ENCODE measurements at regions not wholly inside any gene's neighbourhood (a gene's known extent, or its start where the extent isn't known, plus 50 kb on each side); places are given as distances from the start of the nearest gene placed in this dataset.

GRCh38 chr11:95703049-95703448 lies 86.5 kb downstream of the FAM76B start:
- Histone ChIP-seq H3K23ac (ENCODE audit: low read depth, low read length) (no peak overlapping the region), H4K5ac (ENCODE audit: low read depth, low read length) (no peak overlapping the region), H3K56ac (ENCODE audit: extremely low read depth, insufficient read depth, low read length) (no peak overlapping the region), H3K27me3 (ENCODE audit: control insufficient read depth, insufficient read depth, low read length) (peaks cover 5% of the 10 kb centered on the region), H3K9me3 (ENCODE audit: control insufficient read depth, insufficient read depth, low read length) (no peaks in the 10 kb centered on the region), H2BK20ac (ENCODE audit: low read depth, low read length) (0 out of 2 replicates have a peak overlapping the region, but pooled peaks have one; percentile 20), H3K4me2 (ENCODE audit: low read depth, low read length) (peak overlapping the region; percentile 70; the same call in 1 of the 2 replicates), H2BK5ac (ENCODE audit: low read depth, low read length, poor library complexity, severe bottlenecking) (peak overlapping the region; percentile 15), H4K20me1 (ENCODE audit: insufficient read depth, low read length) (no peaks in the 10 kb centered on the region), H4K8ac (ENCODE audit: low read depth in 2 of 2, low read length in 2 of 2) (no peak overlapping the region), H3K36me3 (ENCODE audit: control insufficient read depth, insufficient read depth, low read length) (no peaks in the 10 kb centered on the region), H2AK9ac (replicated peaks; ENCODE audit: low read depth, low read length, poor library complexity) (no peak overlapping the region), H2BK15ac (ENCODE audit: low read depth, low read length) (no peak overlapping the region; the same call in 2 of the 3 replicates), H3K4ac (ENCODE audit: low read depth, low read length) (peak overlapping the region; percentile 60), H4K91ac (ENCODE audit: insufficient read depth, low read depth, low read length) (peak overlapping the region; percentile 40; the same call in 1 of the 2 replicates), H3K4me1 (ENCODE audit: control insufficient read depth, insufficient read depth, low read length) (peaks cover 14% of the 10 kb centered on the region), H3K9ac (ENCODE audit: low read depth, low read length) (no peak overlapping the region), H3K18ac (ENCODE audit: low read depth, low read length) (0 out of 2 replicates have a peak overlapping the region, but pooled peaks have one; percentile 78), H3K27ac (ENCODE audit: insufficient read depth, low read length) (no peak overlapping the region), H3K14ac (replicated peaks; ENCODE audit: low read depth, low read length) (no peak overlapping the region; the same call in 1 of the 2 replicates), H2BK120ac (ENCODE audit: low read depth, low read length) (peak overlapping the region; percentile 57), H2AK5ac (ENCODE audit: low read depth, low read length) (peak overlapping the region; percentile 7; the same call in 1 of the 2 replicates), H2AFZ (replicated peaks; ENCODE audit: low read length, poor library complexity) (no peak overlapping the region), H3K9me1 (ENCODE audit: insufficient read depth, low read length) (no peaks in the 10 kb centered on the region), H3K79me1 (ENCODE audit: low read depth in 1 of 2, low read length in 2 of 2) (no peaks in the 10 kb centered on the region), H3K4me3 (ENCODE audit: insufficient read depth, low read depth, low read length) (no peak overlapping the region)
- WGBS, 2 experiments (ENCODE audit: extremely low coverage in 2 of 2, insufficient read length in 1 of 2), result no CpG with 5 or more reads among the region's 3 CpGs
- no peak for DNase-seq
- POLR2A ChIA-PET (ENCODE audit: unreplicated experiment), result no interaction called here
- intact Hi-C loops (cut with micrococcal nuclease) (loop anchor here (5.0 to 10.0 kb wide), 2 partner anchors 298 to 724 kb away; no protein-coding TSS in a partner anchor), dilution Hi-C loops (cut with HindIII; ENCODE audit: low sequenced_read_pairs, unreplicated experiment) (no loop called here), in situ Hi-C loops (cut with MboI; ENCODE audit: low sequenced_read_pairs) (no loop called here)
- no TSS peak for BruUV-seq (replicated peaks)
- no peak for ATAC-seq (ENCODE audit: low read depth)
- no peak for TF ChIP-seq FOS (IDR thresholded peaks at IDR 0.05; ENCODE audit: low read depth, low read length)
- no peak for TF ChIP-seq SMC3 (IDR thresholded peaks at IDR 0.05; ENCODE audit: low read depth, low read length)
- TF ChIP-seq USF2 (IDR thresholded peaks at IDR 0.05; ENCODE audit: low read depth, low read length), result no peak
- TF ChIP-seq RAD21 (IDR thresholded peaks at IDR 0.05; ENCODE audit: low read length), result no peak
- CTCF ChIA-PET, result no interaction called here

All from IMR-90 (cell line).